H9 (cell line): ENCODE measurements at regions not wholly inside any gene's neighbourhood (a gene's known extent, or its start where the extent isn't known, plus 50 kb on each side); places are given as distances from the start of the nearest gene placed in this dataset.

Experiments
- DNase-seq: peaks from one replicate; pipeline ENCODE4 v3.0.0-alpha.2; 2017
- H2AFZ ChIP-seq: one replicate; pipeline ENCODE4 v1.6.1; 2013; ENCODE audit warnings: mild to moderate bottlenecking, low read length, control low read depth, moderate library complexity
- H2AK5ac ChIP-seq: 2 replicates; pipeline ENCODE4 v1.6.1; 2013; ENCODE audit warnings: low read length, control low read depth, mixed read lengths; ENCODE audit not compliant: insufficient read length
- H2BK120ac ChIP-seq: one replicate; pipeline ENCODE4 v1.6.1; 2013; ENCODE audit warnings: low read depth, mild to moderate bottlenecking, low read length, control low read depth, inconsistent platforms; ENCODE audit not compliant: poor library complexity, severe bottlenecking
- H2BK12ac ChIP-seq: 2 replicates; pipeline ENCODE4 v1.6.1; 2013; ENCODE audit warnings: low read length, control low read depth, mixed read lengths, low read depth; ENCODE audit not compliant: insufficient read length
- H2BK15ac ChIP-seq: 2 replicates; pipeline ENCODE4 v1.6.1; 2013; ENCODE audit warnings: low read depth, low read length, control low read depth
- H2BK20ac ChIP-seq: one replicate; pipeline ENCODE4 v1.6.1; 2013; ENCODE audit warnings: low read depth, mild to moderate bottlenecking, low read length, control low read depth, inconsistent platforms; ENCODE audit not compliant: poor library complexity, severe bottlenecking
- H2BK5ac ChIP-seq: 2 replicates; pipeline ENCODE4 v1.6.1; 2013; ENCODE audit warnings: low read length, control low read depth, mixed read lengths; ENCODE audit not compliant: insufficient read length
- H3K14ac ChIP-seq: 2 replicates; pipeline ENCODE4 v1.6.1; 2013; ENCODE audit warnings: low read length, control low read depth; ENCODE audit not compliant: insufficient read depth
- H3K18ac ChIP-seq: 2 replicates; pipeline ENCODE4 v1.6.1; 2013; ENCODE audit warnings: low read depth, mild to moderate bottlenecking, mixed read lengths, low read length, control low read depth; ENCODE audit not compliant: insufficient read length
- H3K23ac ChIP-seq: 2 replicates; pipeline ENCODE4 v1.6.1; 2013; ENCODE audit warnings: low read length, control low read depth, mixed read lengths, low read depth; ENCODE audit not compliant: insufficient read length
- H3K23me2 ChIP-seq: 2 replicates; pipeline ENCODE4 v1.6.1; 2013; ENCODE audit warnings: low read depth, mild to moderate bottlenecking, mixed read lengths, low read length, control low read depth; ENCODE audit not compliant: insufficient read length, poor library complexity, severe bottlenecking
- H3K27ac ChIP-seq: 2 replicates; pipeline ENCODE4 v1.5.1; 2013; ENCODE audit warnings: low read length, control low read depth, mixed read lengths, low read depth; ENCODE audit not compliant: insufficient read length
- H3K27me3 ChIP-seq: 2 replicates; pipeline ENCODE4 v1.6.1; 2013; ENCODE audit warnings: low read length, control low read depth, inconsistent platforms; ENCODE audit not compliant: insufficient read depth
- H3K4ac ChIP-seq: 2 replicates; pipeline ENCODE4 v1.6.1; 2013; ENCODE audit warnings: low read depth, mild to moderate bottlenecking, control low read depth, inconsistent platforms, low read length, moderate library complexity
- H3K4me1 ChIP-seq: 2 replicates; pipeline ENCODE4 v1.6.1; 2013; ENCODE audit warnings: low read length, control low read depth, inconsistent platforms; ENCODE audit not compliant: insufficient read depth
- H3K4me2 ChIP-seq: 2 replicates; pipeline ENCODE4 v1.6.1; 2013; ENCODE audit warnings: low read length, control low read depth, mixed read lengths; ENCODE audit not compliant: insufficient read length, insufficient read depth
- H3K56ac ChIP-seq: 2 replicates; pipeline ENCODE4 v1.6.1; 2013; ENCODE audit warnings: low read depth, mild to moderate bottlenecking, mixed read lengths, low read length, control low read depth; ENCODE audit not compliant: insufficient read length
- H3K79me1 ChIP-seq: 2 replicates; pipeline ENCODE4 v1.6.1; 2013; ENCODE audit warnings: low read depth, mild to moderate bottlenecking, moderate library complexity, low read length, control low read depth, inconsistent platforms; ENCODE audit not compliant: insufficient read depth, poor library complexity, severe bottlenecking
- H3K79me2 ChIP-seq: 2 replicates; pipeline ENCODE4 v1.6.1; 2013; ENCODE audit warnings: low read length, control low read depth, inconsistent platforms; ENCODE audit not compliant: insufficient read depth
- H3K9ac ChIP-seq: 2 replicates; pipeline ENCODE4 v1.6.1; 2013; ENCODE audit warnings: low read length, control low read depth, mixed read lengths; ENCODE audit not compliant: insufficient read length; ENCODE audit errors: extremely low read depth
- H3K9me3 ChIP-seq: one replicate; pipeline ENCODE4 v1.6.1; 2013; ENCODE audit warnings: low read depth, low read length, inconsistent platforms; ENCODE audit not compliant: control insufficient read depth
- H3T11ph ChIP-seq: one replicate; pipeline ENCODE4 v1.6.1; 2013; ENCODE audit warnings: mild to moderate bottlenecking, low read length, control low read depth, inconsistent platforms
- H4K20me1 ChIP-seq: one replicate; pipeline ENCODE4 v1.6.1; 2013; ENCODE audit not compliant: control insufficient read depth, insufficient read length, insufficient read depth
- H4K5ac ChIP-seq: 2 replicates; pipeline ENCODE4 v1.6.1; 2013; ENCODE audit warnings: low read depth, mild to moderate bottlenecking, mixed read lengths, low read length, control low read depth; ENCODE audit not compliant: insufficient read length
- H4K8ac ChIP-seq: replicated peaks from 2 replicates; pipeline ENCODE4 v1.6.1; 2013; ENCODE audit warnings: low read length, control low read depth, mixed read lengths, low read depth; ENCODE audit not compliant: insufficient read length
- H4K91ac ChIP-seq: 2 replicates; pipeline ENCODE4 v1.6.1; 2013; ENCODE audit warnings: low read depth, mild to moderate bottlenecking, moderate library complexity, mixed read lengths, low read length, control low read depth; ENCODE audit not compliant: insufficient read length
- H3K27ac Mint-ChIP-seq, 3 experiments: 2 replicates in 2 of 3; 3 replicates in 1 of 3; pipeline ENCODE4 v1.8.0; 2020 to 2021; ENCODE audit warnings: mixed read lengths in 3 of 3, mild to moderate bottlenecking in 1 of 3, moderate library complexity in 1 of 3
- H3K27me3 Mint-ChIP-seq: 2 replicates; pipeline ENCODE4 v1.8.0; 2021; ENCODE audit warnings: low read depth, mild to moderate bottlenecking, moderate library complexity, mixed read lengths
- H3K36me3 Mint-ChIP-seq, 3 experiments: 2 replicates in 2 of 3; 3 replicates in 1 of 3; pipeline ENCODE4 v1.8.0; 2020 to 2021; ENCODE audit warnings: low read depth in 3 of 3, mixed read lengths in 3 of 3; ENCODE audit not compliant: insufficient read depth in 1 of 3
- H3K4me1 Mint-ChIP-seq, 2 experiments: 2 replicates each; pipeline ENCODE4 v1.8.0; 2020; ENCODE audit warnings: mixed read lengths in 2 of 2
- H3K4me3 Mint-ChIP-seq, 2 experiments: 2 replicates in 1 of 2; 3 replicates in 1 of 2; pipeline ENCODE4 v1.8.0; 2020 to 2021; ENCODE audit warnings: mild to moderate bottlenecking in 2 of 2, mixed read lengths in 2 of 2, moderate library complexity in 1 of 2
- H3K9me3 Mint-ChIP-seq, 2 experiments: 2 replicates in 1 of 2; 3 replicates in 1 of 2; pipeline ENCODE4 v1.8.0; 2020; ENCODE audit warnings: mild to moderate bottlenecking in 2 of 2, mixed read lengths in 2 of 2, moderate library complexity in 1 of 2
- CTCF ChIP-seq: fragments of 200-600 bp; sonication (generic); conservative IDR thresholded peaks from 3 replicates; pipeline ENCODE4 v1.8.0; 2021; ENCODE audit warnings: antibody characterized with exemption, mild to moderate bottlenecking
- WGBS: extraction: QIAGEN DNeasy Blood & Tissue Kit; methylation state at CpG from one replicate; pipeline ENCODE4 v1.1.7; 2013; ENCODE audit warnings: missing lambda C conversion rate, low lambda C conversion rate, mixed read lengths; ENCODE audit not compliant: insufficient read length; ENCODE audit errors: extremely low coverage; 5-methylcytosine and 5-hydroxymethylcytosine counted together

- peaks cover 35 to 41% of the 10 kb centered on the region in 2 experiments for H3K4me1 Mint-ChIP-seq
- H3K36me3 Mint-ChIP-seq: no peaks in the 10 kb centered on the region; a peak in 1 of 7 replicates
- no peak for DNase-seq
These were observed 86.6 kb upstream of the TAB2 start for GRCh38 chr6:149230712-149231460.

More at GRCh38 chr6:149230712-149231460, 86.6 kb upstream of the TAB2 start:
- no peak overlapping the region for H3K4me2 ChIP-seq
- no peaks in the 10 kb centered on the region for H3K79me1 ChIP-seq
- Mint-ChIP-seq H3K4me3 (no peak overlapping the region), H3K27ac (no peak overlapping the region), H3K9me3 (no peaks in the 10 kb centered on the region), H3K27me3 (no peaks in the 10 kb centered on the region)
- no peak overlapping the region for H2BK15ac ChIP-seq
- no peak overlapping the region for H3K56ac ChIP-seq
- H3K27ac ChIP-seq: no peak overlapping the region
- H3K79me2 ChIP-seq: no peaks in the 10 kb centered on the region; the same call in 1 of the 2 replicates
- H3K9ac ChIP-seq: no peak overlapping the region
- no peak overlapping the region for H3T11ph ChIP-seq
- no peak overlapping the region for H2BK5ac ChIP-seq
- H4K20me1 ChIP-seq: no peaks in the 10 kb centered on the region
- H3K23ac ChIP-seq: no peak overlapping the region
- H3K27me3 ChIP-seq: no peaks in the 10 kb centered on the region
- H3K9me3 ChIP-seq: no peaks in the 10 kb centered on the region
- H4K8ac ChIP-seq: no peak overlapping the region
- no peak overlapping the region for H2BK120ac ChIP-seq
- no CpG with 5 or more reads among the region's 5 CpGs for WGBS
- no peak overlapping the region for H2AK5ac ChIP-seq
- no peak overlapping the region for H3K4ac ChIP-seq
- H4K5ac ChIP-seq: no peak overlapping the region
- no peak overlapping the region for H4K91ac ChIP-seq
- H2BK20ac ChIP-seq: no peak overlapping the region
- H2AFZ ChIP-seq: no peak overlapping the region
- H3K23me2 ChIP-seq: no peaks in the 10 kb centered on the region
- H2BK12ac ChIP-seq: no peak overlapping the region
- no peak for TF ChIP-seq CTCF
- H3K18ac ChIP-seq: no peak overlapping the region
- no peaks in the 10 kb centered on the region for H3K4me1 ChIP-seq
- no peak overlapping the region for H3K14ac ChIP-seq
